KMS-11 (cell line): ENCODE measurements at regions not wholly inside any gene's neighbourhood (a gene's known extent, or its start where the extent isn't known, plus 50 kb on each side); places are given as distances from the start of the nearest gene placed in this dataset.

Experiments
- H2AFZ ChIP-seq: fragments of 200-600 bp; sonication (generic); 2 replicates; pipeline ENCODE4 v1.6.1; 2016; ENCODE audit warnings: antibody characterized with exemption, mixed run types, low read depth
- H3K27ac ChIP-seq: fragments of 200-600 bp; sonication (generic); 2 replicates; pipeline ENCODE4 v1.6.1; 2016; ENCODE audit warnings: mild to moderate bottlenecking, mixed run types
- H3K27me3 ChIP-seq: fragments of 200-600 bp; sonication (generic); 2 replicates; pipeline ENCODE4 v1.6.1; 2017; ENCODE audit warnings: mild to moderate bottlenecking, low read depth, mixed run types, moderate library complexity; ENCODE audit not compliant: insufficient read depth
- H3K36me3 ChIP-seq: fragments of 200-600 bp; sonication (generic); 2 replicates; pipeline ENCODE4 v1.6.1; 2017; ENCODE audit warnings: mild to moderate bottlenecking, mixed run types; ENCODE audit not compliant: insufficient read depth
- H3K4me1 ChIP-seq: fragments of 200-600 bp; sonication (generic); 2 replicates; pipeline ENCODE4 v1.6.1; 2016; ENCODE audit warnings: mild to moderate bottlenecking, low read depth, mixed run types; ENCODE audit not compliant: poor library complexity, severe bottlenecking
- H3K4me2 ChIP-seq: fragments of 200-600 bp; sonication (generic); 2 replicates; pipeline ENCODE4 v1.7.0; 2016; ENCODE audit warnings: mild to moderate bottlenecking, mixed run types
- H3K4me3 ChIP-seq: fragments of 200-600 bp; sonication (generic); IDR thresholded peaks from 2 replicates; pipeline ENCODE4 v1.6.1; 2017; ENCODE audit warnings: low read depth, low read length, mixed read lengths; ENCODE audit not compliant: insufficient read depth
- H3K79me2 ChIP-seq: fragments of 200-600 bp; sonication (generic); 2 replicates; pipeline ENCODE4 v1.6.1; 2016; ENCODE audit warnings: low read depth, mixed run types; ENCODE audit not compliant: insufficient read depth
- H3K9ac ChIP-seq: fragments of 200-600 bp; sonication (generic); 2 replicates; pipeline ENCODE4 v1.6.1; 2016; ENCODE audit warnings: mild to moderate bottlenecking, mixed run types
- H4K20me1 ChIP-seq: fragments of 200-600 bp; sonication (generic); 2 replicates; pipeline ENCODE4 v1.6.1; 2016; ENCODE audit warnings: mild to moderate bottlenecking, mixed run types; ENCODE audit not compliant: insufficient read depth
- TF ChIP-seq, protein P1 (sequence below): fragments of 200-600 bp; sonication (generic); conservative IDR thresholded peaks from 2 replicates; pipeline ENCODE4 v1.6.1; 2017; ENCODE audit warnings: low read depth, mild to moderate bottlenecking, antibody characterized with exemption, low read length, moderate library complexity, mixed read lengths

GRCh38 chr22:47883757-47884156 is 1121.3 kb downstream of the TBC1D22A start:
- H3K9ac ChIP-seq: no peak overlapping the region
- H3K27me3 ChIP-seq: no peaks in the 10 kb centered on the region
- H3K79me2 ChIP-seq: no peaks in the 10 kb centered on the region
- H3K4me3 ChIP-seq: no peak overlapping the region
- no peaks in the 10 kb centered on the region for H4K20me1 ChIP-seq
- no peak overlapping the region for H2AFZ ChIP-seq
- H3K4me1 ChIP-seq: no peaks in the 10 kb centered on the region
- H3K4me2 ChIP-seq: no peak overlapping the region
- TF ChIP-seq, protein P1, sequence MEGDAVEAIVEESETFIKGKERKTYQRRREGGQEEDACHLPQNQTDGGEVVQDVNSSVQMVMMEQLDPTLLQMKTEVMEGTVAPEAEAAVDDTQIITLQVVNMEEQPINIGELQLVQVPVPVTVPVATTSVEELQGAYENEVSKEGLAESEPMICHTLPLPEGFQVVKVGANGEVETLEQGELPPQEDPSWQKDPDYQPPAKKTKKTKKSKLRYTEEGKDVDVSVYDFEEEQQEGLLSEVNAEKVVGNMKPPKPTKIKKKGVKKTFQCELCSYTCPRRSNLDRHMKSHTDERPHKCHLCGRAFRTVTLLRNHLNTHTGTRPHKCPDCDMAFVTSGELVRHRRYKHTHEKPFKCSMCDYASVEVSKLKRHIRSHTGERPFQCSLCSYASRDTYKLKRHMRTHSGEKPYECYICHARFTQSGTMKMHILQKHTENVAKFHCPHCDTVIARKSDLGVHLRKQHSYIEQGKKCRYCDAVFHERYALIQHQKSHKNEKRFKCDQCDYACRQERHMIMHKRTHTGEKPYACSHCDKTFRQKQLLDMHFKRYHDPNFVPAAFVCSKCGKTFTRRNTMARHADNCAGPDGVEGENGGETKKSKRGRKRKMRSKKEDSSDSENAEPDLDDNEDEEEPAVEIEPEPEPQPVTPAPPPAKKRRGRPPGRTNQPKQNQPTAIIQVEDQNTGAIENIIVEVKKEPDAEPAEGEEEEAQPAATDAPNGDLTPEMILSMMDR: no peak
- no peaks in the 10 kb centered on the region for H3K36me3 ChIP-seq
- no peak overlapping the region for H3K27ac ChIP-seq

DNA sequence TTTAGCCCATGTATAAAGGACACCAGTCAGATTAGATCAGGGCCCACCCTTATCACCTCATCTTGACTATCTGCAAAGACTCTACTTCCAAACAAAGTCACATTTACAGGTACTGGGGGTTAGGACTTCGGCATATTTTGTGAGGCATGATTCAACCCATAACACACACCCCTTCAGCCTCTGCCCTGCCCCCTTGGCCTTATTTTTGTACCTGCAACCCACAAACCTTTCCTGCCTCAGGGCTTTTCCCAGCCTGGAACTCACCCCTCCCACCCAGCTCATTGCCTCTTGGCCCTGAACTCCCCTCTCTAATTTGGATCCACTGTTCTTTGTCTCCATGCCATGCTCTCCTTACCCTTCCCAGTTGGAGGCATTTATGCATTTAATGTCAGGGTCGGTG is 1116.9 kb downstream of the TBC1D22A start:
- Histone ChIP-seq H2AFZ (no peak overlapping the region), H3K9ac (no peak overlapping the region)
- TF ChIP-seq, protein P1: no peak

DNA sequence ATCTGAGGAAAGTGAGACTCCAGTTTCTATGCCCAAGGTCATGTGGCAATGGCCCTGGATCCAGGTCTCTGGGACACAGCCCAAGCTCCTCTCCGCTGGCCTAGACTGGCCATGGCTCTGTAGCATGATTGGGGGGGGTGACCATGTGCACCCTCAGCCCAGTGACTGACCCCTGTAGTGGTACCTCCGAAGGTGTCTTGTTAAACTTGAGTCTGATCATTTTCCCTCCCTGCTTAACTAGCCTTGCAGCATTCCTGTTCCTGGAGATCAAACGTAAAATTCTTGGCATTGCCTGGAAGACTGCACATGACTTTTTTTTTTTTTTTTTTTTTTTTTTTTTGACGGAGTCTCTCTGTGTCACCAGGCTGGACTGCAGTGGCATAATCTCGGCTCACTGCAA is 1116.0 kb downstream of the TBC1D22A start:
- Histone ChIP-seq H3K36me3 (no peaks in the 10 kb centered on the region), H3K4me1 (no peaks in the 10 kb centered on the region), H3K79me2 (no peaks in the 10 kb centered on the region), H3K27ac (no peak overlapping the region), H2AFZ (no peak overlapping the region), H4K20me1 (no peaks in the 10 kb centered on the region), H3K4me3 (no peak overlapping the region), H3K9ac (no peak overlapping the region), H3K4me2 (no peak overlapping the region), H3K27me3 (no peaks in the 10 kb centered on the region)
- TF ChIP-seq, protein P1: no peak

More for the DNA sequence above, 1116.9 kb downstream of the TBC1D22A start:
- Histone ChIP-seq H3K27ac (no peak overlapping the region), H3K27me3 (no peaks in the 10 kb centered on the region), H3K4me3 (no peak overlapping the region), H3K79me2 (no peaks in the 10 kb centered on the region), H3K4me1 (no peaks in the 10 kb centered on the region), H4K20me1 (no peaks in the 10 kb centered on the region), H3K4me2 (no peak overlapping the region), H3K36me3 (no peaks in the 10 kb centered on the region)

DNA sequence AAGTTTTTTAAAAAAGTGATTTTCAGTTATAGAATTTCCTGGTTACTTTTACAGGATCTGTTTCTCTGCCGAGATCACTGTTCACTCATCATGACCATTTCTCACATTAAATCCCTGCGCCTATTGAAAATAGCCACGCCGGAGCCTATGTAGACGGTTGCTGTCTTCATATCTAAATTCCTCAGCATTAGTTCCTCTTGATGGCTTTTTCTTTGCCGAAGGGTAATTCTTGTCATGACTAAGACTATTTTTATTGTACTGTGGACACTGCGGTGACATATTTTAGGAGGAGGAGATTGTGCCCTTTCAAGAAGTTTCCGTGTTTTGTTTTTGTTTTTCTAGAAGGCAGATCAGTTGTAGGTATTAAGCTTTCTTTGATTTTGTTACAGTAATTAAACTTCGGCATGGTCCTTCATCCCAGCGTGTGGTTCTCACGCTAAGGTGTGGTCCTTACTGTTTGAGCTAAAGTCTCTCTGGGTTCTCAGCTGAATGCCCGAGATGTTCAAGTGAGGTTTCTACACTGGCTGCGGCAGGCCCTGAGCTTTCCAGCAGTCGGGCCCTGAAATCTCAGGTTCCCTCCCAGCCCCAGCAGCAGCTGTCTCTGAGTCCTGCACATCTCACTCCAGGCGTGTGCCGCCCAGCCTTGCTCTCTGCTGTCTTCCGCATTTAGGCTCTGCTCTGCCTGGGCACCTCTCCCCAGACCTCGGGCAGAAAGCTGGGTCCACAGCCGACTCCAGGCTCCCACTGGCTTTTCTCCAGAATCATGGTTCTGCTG is 1110.5 kb downstream of the TBC1D22A start:
- H4K20me1 ChIP-seq: no peaks in the 10 kb centered on the region
- no peaks in the 10 kb centered on the region for H3K27me3 ChIP-seq
- H3K4me1 ChIP-seq: no peaks in the 10 kb centered on the region
- no peak overlapping the region for H3K4me3 ChIP-seq
- H3K4me2 ChIP-seq: no peak overlapping the region
- H3K79me2 ChIP-seq: no peaks in the 10 kb centered on the region
- H2AFZ ChIP-seq: no peak overlapping the region
- H3K36me3 ChIP-seq: no peaks in the 10 kb centered on the region
- no peak overlapping the region for H3K9ac ChIP-seq
- TF ChIP-seq, protein P1: no peak
- H3K27ac ChIP-seq: no peak overlapping the region
